HFFc6 (cell line): ENCODE measurements at regions not wholly inside any gene's neighbourhood (a gene's known extent, or its start where the extent isn't known, plus 50 kb on each side); places are given as distances from the start of the nearest gene placed in this dataset.

Source experiments
- DNase-seq: peaks from one replicate; pipeline ENCODE4 v3.0.0-alpha.2; 2018
- H3K27ac Mint-ChIP-seq: 2 replicates; pipeline ENCODE4 v1.8.0; 2020; ENCODE audit warnings: mild to moderate bottlenecking, mixed read lengths
- H3K27me3 Mint-ChIP-seq: 2 replicates; pipeline ENCODE4 v1.8.0; 2021; ENCODE audit warnings: mild to moderate bottlenecking, moderate library complexity, mixed read lengths; ENCODE audit not compliant: insufficient read depth
- H3K36me3 Mint-ChIP-seq: 2 replicates; pipeline ENCODE4 v1.8.0; 2021; ENCODE audit warnings: low read depth, mixed read lengths
- H3K4me1 Mint-ChIP-seq: 2 replicates; pipeline ENCODE4 v1.8.0; 2020; ENCODE audit warnings: low read depth, mixed read lengths
- H3K4me3 Mint-ChIP-seq: 2 replicates; pipeline ENCODE4 v1.8.0; 2020; ENCODE audit warnings: mild to moderate bottlenecking, moderate library complexity, mixed read lengths
- H3K9me3 Mint-ChIP-seq: 2 replicates; pipeline ENCODE4 v1.8.0; 2020; ENCODE audit warnings: mild to moderate bottlenecking, mixed read lengths
- TF ChIP-seq, protein P1 (sequence below): fragments of 200-600 bp; sonication (generic); IDR thresholded peaks from 2 replicates; pipeline ENCODE4 v1.5.0; 2021; ENCODE audit warnings: antibody characterized with exemption, mild to moderate bottlenecking

DNA sequence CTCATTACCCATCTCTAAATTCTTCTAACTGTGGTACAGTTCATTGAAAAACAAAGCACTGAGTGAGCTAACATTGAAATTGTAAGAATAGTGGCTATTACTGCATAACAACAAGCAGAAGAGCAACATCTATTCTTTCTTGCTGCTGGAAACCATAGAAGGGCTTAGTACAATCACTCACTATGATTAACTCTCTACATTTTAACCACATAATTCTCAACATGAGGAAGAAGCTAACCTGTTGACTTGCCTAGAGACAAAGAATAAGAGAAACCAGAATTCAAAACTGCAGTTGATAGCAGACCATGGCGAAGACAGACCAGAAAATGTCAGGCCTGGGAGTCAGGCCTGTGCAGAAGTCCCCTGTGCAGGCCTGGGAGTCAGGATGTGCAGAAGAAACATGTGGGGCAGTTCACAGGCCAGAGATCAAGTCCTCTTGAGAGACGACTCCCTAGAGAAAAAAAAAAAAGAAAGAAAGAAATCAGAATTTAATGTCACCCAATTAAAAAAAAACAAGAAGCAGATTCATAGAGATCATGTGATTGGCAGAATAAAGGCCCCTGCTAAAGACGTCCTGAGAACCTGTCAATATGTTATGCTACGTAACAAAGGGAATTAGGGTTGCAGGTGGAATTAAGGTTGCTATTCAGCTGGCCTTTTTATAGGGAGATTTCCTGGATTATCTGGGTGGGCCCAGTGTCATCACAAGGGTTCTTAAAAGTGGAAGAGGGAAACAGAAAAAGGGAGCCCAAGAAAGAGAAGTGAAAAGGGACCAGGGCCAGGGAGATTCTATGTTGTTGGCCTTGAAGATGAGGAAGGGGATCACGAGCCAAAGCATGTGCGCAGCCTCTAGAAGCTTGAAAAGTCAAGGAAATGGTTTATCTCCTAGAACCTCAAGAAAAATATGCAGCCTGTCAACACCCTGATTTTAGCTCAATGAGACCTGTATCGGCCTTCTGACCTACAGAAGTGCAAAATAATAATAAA lies 94.9 kb downstream of the MRPL39 start:
- Mint-ChIP-seq H3K36me3 (no peaks in the 10 kb centered on the region), H3K9me3 (no peaks in the 10 kb centered on the region), H3K4me3 (no peak overlapping the region), H3K27me3 (peaks cover 1% of the 10 kb centered on the region), H3K4me1 (peaks cover 11% of the 10 kb centered on the region), H3K27ac (no peak overlapping the region)
- TF ChIP-seq, protein P1, sequence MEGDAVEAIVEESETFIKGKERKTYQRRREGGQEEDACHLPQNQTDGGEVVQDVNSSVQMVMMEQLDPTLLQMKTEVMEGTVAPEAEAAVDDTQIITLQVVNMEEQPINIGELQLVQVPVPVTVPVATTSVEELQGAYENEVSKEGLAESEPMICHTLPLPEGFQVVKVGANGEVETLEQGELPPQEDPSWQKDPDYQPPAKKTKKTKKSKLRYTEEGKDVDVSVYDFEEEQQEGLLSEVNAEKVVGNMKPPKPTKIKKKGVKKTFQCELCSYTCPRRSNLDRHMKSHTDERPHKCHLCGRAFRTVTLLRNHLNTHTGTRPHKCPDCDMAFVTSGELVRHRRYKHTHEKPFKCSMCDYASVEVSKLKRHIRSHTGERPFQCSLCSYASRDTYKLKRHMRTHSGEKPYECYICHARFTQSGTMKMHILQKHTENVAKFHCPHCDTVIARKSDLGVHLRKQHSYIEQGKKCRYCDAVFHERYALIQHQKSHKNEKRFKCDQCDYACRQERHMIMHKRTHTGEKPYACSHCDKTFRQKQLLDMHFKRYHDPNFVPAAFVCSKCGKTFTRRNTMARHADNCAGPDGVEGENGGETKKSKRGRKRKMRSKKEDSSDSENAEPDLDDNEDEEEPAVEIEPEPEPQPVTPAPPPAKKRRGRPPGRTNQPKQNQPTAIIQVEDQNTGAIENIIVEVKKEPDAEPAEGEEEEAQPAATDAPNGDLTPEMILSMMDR = no peak
- no peak for DNase-seq

DNA sequence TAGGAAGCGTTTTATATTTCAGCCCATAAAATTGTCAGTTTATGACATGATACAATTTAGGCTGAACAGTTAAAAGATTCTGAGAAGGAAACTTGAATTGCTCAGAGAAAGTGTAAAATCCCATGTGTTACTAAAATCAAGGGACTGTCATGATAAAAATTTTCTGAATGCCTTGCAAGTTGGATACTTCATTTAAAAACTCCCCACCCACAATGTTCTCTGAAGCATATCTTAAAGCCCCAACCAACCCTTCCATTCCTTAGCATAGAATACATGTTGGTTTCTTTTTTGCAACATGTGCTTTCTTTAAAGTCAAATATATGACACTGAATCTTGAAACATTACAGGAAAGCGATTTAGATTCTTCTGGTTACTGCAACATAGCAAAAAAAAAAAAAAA lies 97.4 kb downstream of the MRPL39 start:
- no peak for DNase-seq
- peaks cover 27% of the 10 kb centered on the region for H3K4me1 Mint-ChIP-seq
- no peak overlapping the region for H3K27ac Mint-ChIP-seq
- no peaks in the 10 kb centered on the region for H3K36me3 Mint-ChIP-seq
- H3K4me3 Mint-ChIP-seq = no peak overlapping the region
- TF ChIP-seq, protein P1 = no peak
- H3K9me3 Mint-ChIP-seq = no peaks in the 10 kb centered on the region
- peaks cover 1% of the 10 kb centered on the region for H3K27me3 Mint-ChIP-seq

DNA sequence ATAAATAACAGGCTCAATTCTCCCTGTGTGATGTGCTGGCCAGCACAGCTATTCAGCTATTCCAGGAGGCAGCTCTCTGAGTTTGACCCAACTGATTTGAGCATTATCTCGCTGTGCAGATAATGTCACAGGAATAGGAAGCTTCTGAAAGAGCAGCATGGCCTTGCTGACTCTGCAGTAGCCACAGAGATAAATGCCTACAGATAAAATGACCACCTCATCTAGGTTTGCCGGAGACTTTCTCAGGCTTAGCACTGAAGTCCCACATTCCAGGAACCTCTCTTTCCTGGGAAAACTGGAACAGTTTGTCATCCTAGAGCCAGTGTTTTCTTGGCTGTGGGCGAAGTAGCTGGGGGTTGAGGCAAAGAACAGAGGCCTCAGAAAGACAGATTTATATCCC lies 98.9 kb downstream of the MRPL39 start:
- no peak overlapping the region for H3K4me3 Mint-ChIP-seq
- TF ChIP-seq, protein P1 = no peak
- no peak overlapping the region for H3K27ac Mint-ChIP-seq
- no peak for DNase-seq
- no peaks in the 10 kb centered on the region; the same call in none of the 2 replicates for H3K27me3 Mint-ChIP-seq
- no peaks in the 10 kb centered on the region for H3K9me3 Mint-ChIP-seq
- no peaks in the 10 kb centered on the region for H3K36me3 Mint-ChIP-seq
- H3K4me1 Mint-ChIP-seq = peaks cover 27% of the 10 kb centered on the region

DNA sequence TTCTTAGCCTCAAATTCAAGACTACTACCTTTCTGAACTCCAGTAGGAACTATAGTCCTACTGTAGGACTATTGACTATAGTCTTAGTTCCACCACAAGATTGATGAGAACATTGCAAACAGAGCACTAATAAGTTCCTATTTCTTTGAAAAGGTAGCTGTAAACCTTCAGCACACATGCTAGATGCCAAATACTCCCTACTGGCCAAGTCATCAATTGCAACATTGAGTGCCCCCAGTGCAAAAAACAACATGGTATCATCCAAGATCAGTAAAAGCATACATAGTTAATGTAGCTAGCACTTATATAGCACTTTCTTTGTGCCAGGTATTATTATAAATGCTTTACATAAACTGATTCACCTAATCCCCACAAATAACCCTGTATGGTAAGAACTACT lies 99.8 kb downstream of the MRPL39 start:
- Mint-ChIP-seq H3K4me1 (peaks cover 27% of the 10 kb centered on the region), H3K9me3 (no peaks in the 10 kb centered on the region), H3K36me3 (no peaks in the 10 kb centered on the region), H3K27me3 (no peaks in the 10 kb centered on the region; the same call in none of the 2 replicates), H3K27ac (no peak overlapping the region), H3K4me3 (no peak overlapping the region)
- no peak for DNase-seq
- TF ChIP-seq, protein P1 = peak; percentile 28; the same call in 1 of the 2 replicates

DNA sequence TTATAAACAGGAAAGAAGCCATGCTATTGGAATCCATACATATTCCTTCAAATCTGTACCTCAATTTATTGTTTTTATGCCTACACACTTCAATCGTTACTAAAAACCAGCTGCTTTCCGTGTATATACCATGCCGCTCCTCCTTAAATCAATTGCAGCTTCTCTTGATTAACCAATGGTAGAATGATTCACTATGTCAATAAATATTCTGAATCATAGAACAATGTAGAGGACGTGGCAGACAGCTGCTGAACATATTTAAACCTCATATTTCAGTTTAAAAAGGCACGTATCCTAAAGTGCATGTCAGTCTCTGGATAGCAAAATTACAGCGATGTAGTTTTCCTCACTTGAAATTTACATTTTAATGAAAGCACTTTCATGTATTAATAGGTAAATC lies 100.4 kb downstream of the MRPL39 start:
- no peaks in the 10 kb centered on the region for H3K36me3 Mint-ChIP-seq
- H3K4me1 Mint-ChIP-seq = peaks cover 27% of the 10 kb centered on the region
- H3K27me3 Mint-ChIP-seq = no peaks in the 10 kb centered on the region; the same call in none of the 2 replicates
- DNase-seq = peak; percentile 17
- H3K27ac Mint-ChIP-seq = no peak overlapping the region
- TF ChIP-seq, protein P1 = no peak
- peak overlapping the region; percentile 41 for H3K4me3 Mint-ChIP-seq
- H3K9me3 Mint-ChIP-seq = no peaks in the 10 kb centered on the region
